Calu3 (cell line): ENCODE measurements at regions not wholly inside any gene's neighbourhood (a gene's known extent, or its start where the extent isn't known, plus 50 kb on each side); places are given as distances from the start of the nearest gene placed in this dataset.
"Not testable (repeated sequence)": the region's sequence is repeated elsewhere in the genome, so short reads cannot be mapped to it uniquely, and the experiment has no call there.

Experiments
- BruUV-seq: library from RNA; stranded (reverse); fragments of 400-500 nt; replicated peaks from 2 replicates; lab custom pipeline; 2021; lab: Mats Ljungman, UMichigan
- CTCF ChIA-PET: fragments of 300-600 bp; sonication (Branson Sonifier 250); formaldehyde crosslinking; loops from one replicate; lab custom pipeline; 2022; ENCODE audit warnings: antibody characterized with exemption; lab: Charles Lee
- DNase-seq: peaks from one replicate; pipeline ENCODE4 v3.0.0; 2022
- H3K27ac Mint-ChIP-seq: one replicate; pipeline ENCODE4 v1.8.0; 2022; ENCODE audit warnings: mixed read lengths; ENCODE audit not compliant: unreplicated experiment
- H3K27me3 Mint-ChIP-seq: one replicate; pipeline ENCODE4 v1.8.0; 2022; ENCODE audit warnings: mixed read lengths; ENCODE audit not compliant: unreplicated experiment
- H3K36me3 Mint-ChIP-seq: one replicate; pipeline ENCODE4 v1.8.0; 2022; ENCODE audit warnings: mild to moderate bottlenecking, moderate library complexity, mixed read lengths; ENCODE audit not compliant: insufficient read depth, unreplicated experiment
- H3K4me1 Mint-ChIP-seq: one replicate; pipeline ENCODE4 v1.8.0; 2022; ENCODE audit warnings: mild to moderate bottlenecking, low read depth, mixed read lengths; ENCODE audit not compliant: unreplicated experiment
- H3K4me3 Mint-ChIP-seq: one replicate; pipeline ENCODE4 v1.8.0; 2022; ENCODE audit warnings: mild to moderate bottlenecking, low read depth, moderate library complexity, mixed read lengths; ENCODE audit not compliant: unreplicated experiment
- H3K9me3 Mint-ChIP-seq: one replicate; pipeline ENCODE4 v1.8.0; 2022; ENCODE audit warnings: low read depth, mixed read lengths; ENCODE audit not compliant: unreplicated experiment
- intact Hi-C: fragments of 100-400 bp; cut with micrococcal nuclease; formaldehyde crosslinking; loops from one replicate; pipeline ENCODE4 v1.10.0; 2022; ENCODE audit not compliant: unreplicated experiment

DNA sequence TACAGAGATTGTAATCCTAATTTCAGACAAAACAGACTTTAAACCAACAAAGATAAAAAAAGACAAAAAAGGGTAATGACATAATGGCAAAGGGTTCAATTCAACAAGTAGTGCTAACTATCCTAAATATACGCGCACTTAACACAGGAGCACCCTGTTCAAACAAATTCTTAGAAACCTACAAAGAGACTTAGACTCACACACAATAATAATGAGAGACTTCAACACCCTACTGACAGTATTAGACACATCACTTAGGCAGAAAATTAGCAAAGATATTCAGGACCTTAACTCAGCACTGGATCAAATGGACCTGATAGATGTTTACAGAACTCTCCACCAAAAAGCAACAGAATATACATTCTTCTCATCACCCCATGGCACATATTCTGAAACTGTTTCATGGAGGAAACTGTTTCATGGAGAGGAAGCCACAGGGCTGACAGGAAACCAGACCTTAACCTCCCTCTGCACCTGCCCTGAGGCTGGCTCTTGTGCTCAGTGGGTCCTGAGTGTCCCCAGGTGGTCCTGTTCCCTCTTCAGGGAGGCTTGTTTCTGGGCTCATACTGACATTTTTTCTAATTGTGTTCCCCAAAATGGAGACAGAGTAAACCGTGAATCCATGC lies 54.7 kb downstream of the OR4M2 start:
- DNase-seq, intact Hi-C loops, H3K9me3 Mint-ChIP-seq, H3K27me3 Mint-ChIP-seq, CTCF ChIA-PET, H3K27ac Mint-ChIP-seq, H3K36me3 Mint-ChIP-seq, H3K4me3 Mint-ChIP-seq, BruUV-seq, H3K4me1 Mint-ChIP-seq: not testable (repeated sequence)

GRCh38 chr15:22137572-22137971 lies 57.2 kb downstream of the OR4M2 start:
- H3K4me3 Mint-ChIP-seq, DNase-seq, intact Hi-C loops, CTCF ChIA-PET, BruUV-seq, H3K4me1 Mint-ChIP-seq, H3K9me3 Mint-ChIP-seq, H3K36me3 Mint-ChIP-seq, H3K27me3 Mint-ChIP-seq, H3K27ac Mint-ChIP-seq: not testable (repeated sequence)

DNA sequence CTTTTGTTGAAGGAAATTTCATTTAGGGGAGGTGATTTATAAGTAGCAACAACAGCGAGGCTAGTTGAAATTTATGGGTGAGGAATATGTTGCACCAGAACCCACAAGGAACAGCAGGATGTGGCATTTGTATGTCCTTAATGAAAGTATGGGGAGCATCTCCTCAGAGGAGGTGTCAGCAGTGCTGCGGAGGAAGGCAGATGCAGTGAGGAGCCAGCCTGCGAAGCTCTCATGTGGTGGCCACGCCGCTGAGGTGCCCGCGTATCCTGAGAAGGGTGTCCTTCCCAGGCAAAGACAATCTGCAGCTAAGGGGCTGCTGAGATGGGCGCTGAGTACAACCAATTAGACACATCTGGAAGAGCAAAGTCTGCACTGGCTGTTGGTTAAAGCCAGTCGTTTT lies 60.8 kb downstream of the OR4M2 start:
- H3K27ac Mint-ChIP-seq, H3K9me3 Mint-ChIP-seq, H3K4me3 Mint-ChIP-seq, H3K27me3 Mint-ChIP-seq, CTCF ChIA-PET, intact Hi-C loops, BruUV-seq, H3K4me1 Mint-ChIP-seq, H3K36me3 Mint-ChIP-seq, DNase-seq: not testable (repeated sequence)

GRCh38 chr15:22148109-22148508 lies 67.8 kb downstream of the OR4M2 start:
- H3K4me1 Mint-ChIP-seq, CTCF ChIA-PET, H3K27me3 Mint-ChIP-seq, H3K36me3 Mint-ChIP-seq, H3K9me3 Mint-ChIP-seq, DNase-seq, H3K27ac Mint-ChIP-seq, intact Hi-C loops, BruUV-seq, H3K4me3 Mint-ChIP-seq: not testable (repeated sequence)

GRCh38 chr15:22158243-22158642 lies 77.9 kb downstream of the OR4M2 start:
- H3K27me3 Mint-ChIP-seq, CTCF ChIA-PET, intact Hi-C loops, H3K4me1 Mint-ChIP-seq, DNase-seq, BruUV-seq, H3K27ac Mint-ChIP-seq, H3K9me3 Mint-ChIP-seq, H3K4me3 Mint-ChIP-seq, H3K36me3 Mint-ChIP-seq: not testable (repeated sequence)

- BruUV-seq, intact Hi-C loops, H3K4me3 Mint-ChIP-seq: not testable (repeated sequence)
Observed at GRCh38 chr15:22160283-22160682, 80.0 kb downstream of the OR4M2 start.

GRCh38 chr15:22160741-22161140 lies 80.4 kb downstream of the OR4M2 start:
- H3K9me3 Mint-ChIP-seq, H3K27me3 Mint-ChIP-seq, H3K27ac Mint-ChIP-seq, H3K36me3 Mint-ChIP-seq, intact Hi-C loops, CTCF ChIA-PET, DNase-seq, BruUV-seq, H3K4me1 Mint-ChIP-seq, H3K4me3 Mint-ChIP-seq: not testable (repeated sequence)

More at GRCh38 chr15:22160283-22160682, 80.0 kb downstream of the OR4M2 start:
- H3K27me3 Mint-ChIP-seq, H3K9me3 Mint-ChIP-seq, H3K4me1 Mint-ChIP-seq, DNase-seq, CTCF ChIA-PET, H3K27ac Mint-ChIP-seq, H3K36me3 Mint-ChIP-seq: not testable (repeated sequence)

DNA sequence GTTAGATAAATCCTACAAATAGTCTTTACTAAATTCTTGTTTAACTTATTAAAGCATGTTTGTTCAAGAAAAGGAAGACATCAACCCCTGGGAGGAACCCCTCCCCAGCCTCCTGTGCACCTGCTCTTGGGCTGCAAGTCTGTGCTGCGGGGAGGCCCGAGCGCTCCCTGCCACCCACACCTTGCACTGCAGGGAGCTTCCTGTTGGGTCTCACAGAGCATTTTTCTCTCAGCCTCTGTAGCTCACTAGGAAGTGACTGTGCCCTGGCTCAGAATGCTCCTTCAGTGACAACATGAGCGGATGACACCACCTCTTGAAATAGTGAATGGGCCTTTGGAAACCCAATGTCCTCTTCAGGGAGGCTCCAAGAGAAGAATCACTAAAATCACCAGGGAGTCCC lies 81.1 kb downstream of the OR4M2 start:
- BruUV-seq, DNase-seq, CTCF ChIA-PET, H3K27me3 Mint-ChIP-seq, H3K36me3 Mint-ChIP-seq, H3K4me1 Mint-ChIP-seq, H3K9me3 Mint-ChIP-seq, intact Hi-C loops, H3K27ac Mint-ChIP-seq, H3K4me3 Mint-ChIP-seq: not testable (repeated sequence)

DNA sequence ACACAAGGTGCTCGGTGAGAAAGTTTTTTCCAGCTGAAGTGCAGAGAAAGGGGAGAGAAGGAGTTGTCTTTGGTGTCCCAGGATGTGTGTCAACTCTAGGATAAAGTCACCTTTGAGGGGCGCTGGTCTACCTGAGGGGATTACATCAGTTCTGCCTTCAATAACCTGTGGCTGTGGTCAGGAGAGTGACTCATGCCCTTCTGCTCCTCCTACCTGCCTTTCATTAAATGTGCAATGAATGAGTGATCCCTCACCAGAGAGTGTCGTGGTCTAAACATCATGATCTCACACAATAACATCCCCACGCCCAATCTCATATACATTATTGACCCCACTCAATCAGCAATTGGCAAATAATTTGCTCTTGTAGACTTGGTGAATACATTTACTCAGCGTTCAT lies 83.4 kb downstream of the OR4M2 start:
- H3K27me3 Mint-ChIP-seq, H3K9me3 Mint-ChIP-seq, BruUV-seq, H3K27ac Mint-ChIP-seq, H3K4me3 Mint-ChIP-seq, intact Hi-C loops, CTCF ChIA-PET, H3K4me1 Mint-ChIP-seq, H3K36me3 Mint-ChIP-seq, DNase-seq: not testable (repeated sequence)

DNA sequence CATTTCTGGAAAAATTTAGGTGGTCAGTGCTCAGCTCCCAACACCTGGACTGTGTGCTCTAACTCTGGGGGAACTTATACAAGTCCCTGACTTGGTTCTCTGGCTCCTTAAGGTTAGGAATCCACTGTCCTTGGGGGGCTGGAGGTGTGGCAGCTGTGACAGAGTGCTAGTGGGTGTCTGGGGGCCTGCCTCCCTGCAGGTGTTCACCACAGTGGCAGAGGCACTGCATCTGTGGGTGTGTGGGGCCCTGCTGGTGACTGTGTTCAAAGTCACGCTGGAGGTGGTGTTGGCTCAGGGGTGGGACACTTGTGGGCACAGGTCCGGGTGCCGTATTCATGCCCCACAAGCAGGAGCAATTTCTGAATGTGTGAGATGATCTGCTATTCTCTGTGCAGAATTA lies 87.2 kb downstream of the OR4M2 start:
- H3K27ac Mint-ChIP-seq, H3K4me3 Mint-ChIP-seq, H3K9me3 Mint-ChIP-seq, CTCF ChIA-PET, intact Hi-C loops, DNase-seq, H3K27me3 Mint-ChIP-seq, BruUV-seq, H3K4me1 Mint-ChIP-seq, H3K36me3 Mint-ChIP-seq: not testable (repeated sequence)
